ENCODE measurements at regions not wholly inside any gene's neighbourhood (a gene's known extent, or its start where the extent isn't known, plus 50 kb on each side); places are given as distances from the start of the nearest gene placed in this dataset.

- TF ChIP-seq, protein P1, sequence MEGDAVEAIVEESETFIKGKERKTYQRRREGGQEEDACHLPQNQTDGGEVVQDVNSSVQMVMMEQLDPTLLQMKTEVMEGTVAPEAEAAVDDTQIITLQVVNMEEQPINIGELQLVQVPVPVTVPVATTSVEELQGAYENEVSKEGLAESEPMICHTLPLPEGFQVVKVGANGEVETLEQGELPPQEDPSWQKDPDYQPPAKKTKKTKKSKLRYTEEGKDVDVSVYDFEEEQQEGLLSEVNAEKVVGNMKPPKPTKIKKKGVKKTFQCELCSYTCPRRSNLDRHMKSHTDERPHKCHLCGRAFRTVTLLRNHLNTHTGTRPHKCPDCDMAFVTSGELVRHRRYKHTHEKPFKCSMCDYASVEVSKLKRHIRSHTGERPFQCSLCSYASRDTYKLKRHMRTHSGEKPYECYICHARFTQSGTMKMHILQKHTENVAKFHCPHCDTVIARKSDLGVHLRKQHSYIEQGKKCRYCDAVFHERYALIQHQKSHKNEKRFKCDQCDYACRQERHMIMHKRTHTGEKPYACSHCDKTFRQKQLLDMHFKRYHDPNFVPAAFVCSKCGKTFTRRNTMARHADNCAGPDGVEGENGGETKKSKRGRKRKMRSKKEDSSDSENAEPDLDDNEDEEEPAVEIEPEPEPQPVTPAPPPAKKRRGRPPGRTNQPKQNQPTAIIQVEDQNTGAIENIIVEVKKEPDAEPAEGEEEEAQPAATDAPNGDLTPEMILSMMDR (IDR thresholded peaks at IDR 0.05 in 2 of 3, conservative IDR thresholded peaks at IDR 0.05 in 1 of 3; ENCODE audit: control insufficient read depth in 2 of 3, extremely low read depth in 1 of 3, insufficient read depth in 1 of 3, low read depth in 3 of 3, low read length in 3 of 3): no peak
- no peak for TF ChIP-seq POLR2AphosphoS5 (IDR thresholded peaks at IDR 0.05; ENCODE audit: low read length)
- TF ChIP-seq SP1 (IDR thresholded peaks at IDR 0.05; ENCODE audit: low read depth, low read length): no peak
- no peak for TF ChIP-seq BMI1 (IDR thresholded peaks at IDR 0.05; ENCODE audit: borderline replicate concordance)
These were observed 862.6 kb upstream of the CADM2 start for GRCh38 chr3:84096188-84096587.

Measured in GM12878 (cell line).